GM12875 (cell line): ENCODE measurements at regions not wholly inside any gene's neighbourhood (a gene's known extent, or its start where the extent isn't known, plus 50 kb on each side); places are given as distances from the start of the nearest gene placed in this dataset.

Experiments
- H3K4me3 ChIP-seq: one replicate; pipeline ENCODE4 v1.5.1; 2011; ENCODE audit warnings: low read depth, low read length, control low read depth
- CTCF ChIP-seq: IDR thresholded peaks from 2 replicates; pipeline ENCODE4 v1.5.1; 2011; ENCODE audit warnings: low read depth, mild to moderate bottlenecking, control low read depth, inconsistent platforms, low read length, moderate library complexity, borderline replicate concordance; ENCODE audit not compliant: insufficient read depth

GRCh38 chr7:17463511-17464085 lies 165.1 kb downstream of the AHR start:
- no peak overlapping the region for H3K4me3 ChIP-seq
- no peak for TF ChIP-seq CTCF

- TF ChIP-seq CTCF, result no peak
Observed at GRCh38 chr7:17466216-17466615, 167.8 kb downstream of the AHR start.

GRCh38 chr7:17467386-17467945 lies 169.0 kb downstream of the AHR start:
- no peak for TF ChIP-seq CTCF
- no peak overlapping the region for H3K4me3 ChIP-seq

More at GRCh38 chr7:17466216-17466615, 167.8 kb downstream of the AHR start:
- no peak overlapping the region for H3K4me3 ChIP-seq

- TF ChIP-seq CTCF, result no peak
Observed at GRCh38 chr7:17471325-17471724, 172.9 kb downstream of the AHR start.

GRCh38 chr7:17472518-17472917 lies 174.1 kb downstream of the AHR start:
- TF ChIP-seq CTCF, result no peak
- H3K4me3 ChIP-seq, result no peak overlapping the region

More at GRCh38 chr7:17471325-17471724, 172.9 kb downstream of the AHR start:
- no peak overlapping the region for H3K4me3 ChIP-seq

- TF ChIP-seq CTCF, result no peak
- H3K4me3 ChIP-seq, result no peak overlapping the region
Observed at GRCh38 chr7:17472939-17473338, 174.5 kb downstream of the AHR start.

- TF ChIP-seq CTCF, result peak; percentile 24; the same call in 1 of the 2 replicates
Observed at GRCh38 chr7:17474724-17475344, 176.4 kb downstream of the AHR start.

More at GRCh38 chr7:17474724-17475344, 176.4 kb downstream of the AHR start:
- H3K4me3 ChIP-seq, result no peak overlapping the region
